GM12878 (cell line): ENCODE measurements at regions not wholly inside any gene's neighbourhood (a gene's known extent, or its start where the extent isn't known, plus 50 kb on each side); places are given as distances from the start of the nearest gene placed in this dataset.

ENCODE experiments used
- ATAC-seq: fragments of 200-7000 bp; cut with Tn5 transposase; 3 replicates; pipeline ENCODE4 v1.9.1; 2020; ENCODE audit warnings: mild to moderate bottlenecking, moderate library complexity
- BruUV-seq: library from RNA; stranded (reverse); fragments of 400-500 nt; replicated peaks from 2 replicates; lab custom pipeline; 2021; lab: Mats Ljungman, UMichigan
- CTCF ChIA-PET: fragments of 300-600 bp; sonication (Branson Sonifier 250); formaldehyde crosslinking; extraction: SDS; loops from one replicate; lab custom pipeline; 2021; ENCODE audit warnings: inconsistent platforms; lab: Yijun Ruan, JAX
- POLR2A ChIA-PET: fragments of 350-600 bp; formaldehyde crosslinking; extraction: SDS; loops from one replicate; lab custom pipeline; 2021; ENCODE audit warnings: inconsistent platforms; lab: Charles Lee
- RAD21 ChIA-PET: fragments of 300-600 bp; sonication (Branson Sonifier 250); formaldehyde crosslinking; loops from one replicate; lab custom pipeline; 2023; ENCODE audit warnings: antibody characterized with exemption; ENCODE audit not compliant: unreplicated experiment; lab: Charles Lee
- SMC1A ChIA-PET: fragments of 300-600 bp; sonication (Branson Sonifier 250); formaldehyde crosslinking; loops from one replicate; lab custom pipeline; 2023; ENCODE audit not compliant: unreplicated experiment, uncharacterized antibody; lab: Charles Lee
- DNase-seq: peaks from one replicate; pipeline ENCODE4 v3.0.0-alpha.2; 2011; ENCODE audit warnings: low read depth, low spot score
- FAIRE-seq: peaks from 3 replicates; lab custom pipeline; 2011; peaks lifted over from hg19 to GRCh38; lab: Jason Lieb, UNC
- H2AFZ ChIP-seq: 2 replicates; pipeline ENCODE4 v1.6.0; 2011; ENCODE audit warnings: low read depth, low read length, control low read depth; ENCODE audit not compliant: control insufficient read depth
- H3K27ac ChIP-seq: 2 replicates; pipeline ENCODE4 v1.5.1; 2011; ENCODE audit warnings: control low read depth; ENCODE audit not compliant: control insufficient read depth, insufficient read depth
- H3K27me3 ChIP-seq, 2 experiments: replicated peaks in 1 of 2; 2 replicates each; pipeline versions ENCODE4 v1.6.0 to v1.6.1; 2011; ENCODE audit warnings: low read length in 1 of 2; ENCODE audit not compliant: control insufficient read depth in 2 of 2, insufficient read depth in 2 of 2
- H3K36me3 ChIP-seq, 2 experiments: 2 replicates each; pipeline ENCODE4 v1.5.1; 2011; ENCODE audit warnings: low read length in 1 of 2; ENCODE audit not compliant: control insufficient read depth in 2 of 2, insufficient read depth in 2 of 2
- H3K4me1 ChIP-seq: 2 replicates; pipeline ENCODE4 v1.6.1; 2011; ENCODE audit warnings: mild to moderate bottlenecking, low read length, moderate library complexity, mixed read lengths; ENCODE audit not compliant: control insufficient read depth, insufficient read depth
- H3K4me2 ChIP-seq: 2 replicates; pipeline ENCODE4 v1.6.0; 2011; ENCODE audit warnings: control low read depth; ENCODE audit not compliant: control insufficient read depth, insufficient read depth
- H3K4me3 ChIP-seq: fragments of 200-600 bp; sonication (generic); 2 replicates; pipeline ENCODE4 v1.5.1; 2016
- H3K79me2 ChIP-seq: 2 replicates; pipeline ENCODE4 v1.6.0; 2011; ENCODE audit warnings: low read length; ENCODE audit not compliant: control insufficient read depth, insufficient read depth
- H3K9ac ChIP-seq: 2 replicates; pipeline ENCODE4 v1.8.0; 2011; ENCODE audit warnings: low read length, control low read depth, mixed read lengths; ENCODE audit not compliant: control insufficient read depth, insufficient read depth
- H3K9me3 ChIP-seq: replicated peaks from 3 replicates; pipeline ENCODE4 v1.5.1; 2011; ENCODE audit warnings: mild to moderate bottlenecking, low read length; ENCODE audit not compliant: control insufficient read depth, insufficient read depth
- H4K20me1 ChIP-seq: 2 replicates; pipeline ENCODE4 v1.6.0; 2011; ENCODE audit not compliant: control insufficient read depth, insufficient read depth
- BCL11A ChIP-seq: IDR thresholded peaks from 2 replicates; pipeline ENCODE4 v1.6.1; 2011; ENCODE audit warnings: low read depth, low read length
- BMI1 ChIP-seq: fragments of 450-650 bp; IDR thresholded peaks from 2 replicates; pipeline ENCODE4 v1.6.1; 2016; ENCODE audit warnings: mild to moderate bottlenecking, moderate library complexity, borderline replicate concordance
- CBFB ChIP-seq: IDR thresholded peaks from 2 replicates; pipeline ENCODE4 v1.6.1; 2016; ENCODE audit warnings: antibody characterized with exemption, low read depth
- EZH2 ChIP-seq: IDR thresholded peaks from 2 replicates; pipeline ENCODE4 v1.6.1; 2012; ENCODE audit warnings: low read depth, mild to moderate bottlenecking, control low read depth, inconsistent platforms, low read length, borderline replicate concordance; ENCODE audit not compliant: control insufficient read depth
- NR2C1 ChIP-seq: fragments of 450-650 bp; IDR thresholded peaks from 2 replicates; pipeline ENCODE4 v1.6.1; 2017; ENCODE audit warnings: antibody characterized with exemption, mild to moderate bottlenecking, moderate library complexity
- NR2C2 ChIP-seq: IDR thresholded peaks from 2 replicates; pipeline ENCODE4 v1.6.1; 2011; ENCODE audit warnings: borderline replicate concordance, low read depth; ENCODE audit not compliant: control insufficient read depth, insufficient read length
- POU2F2 ChIP-seq: IDR thresholded peaks from 3 replicates; pipeline ENCODE4 v1.6.1; 2011; ENCODE audit warnings: low read depth, mild to moderate bottlenecking, low read length, borderline replicate concordance
- RAD21 ChIP-seq: IDR thresholded peaks from 2 replicates; pipeline ENCODE4 v1.6.1; 2011; ENCODE audit warnings: mild to moderate bottlenecking, low read depth, low read length, moderate library complexity; ENCODE audit not compliant: insufficient read depth
- RUNX3 ChIP-seq: IDR thresholded peaks from 2 replicates; pipeline ENCODE4 v1.6.1; 2012; ENCODE audit warnings: low read length, inconsistent platforms
- SMC3 ChIP-seq: IDR thresholded peaks from 2 replicates; pipeline ENCODE4 v1.6.1; 2011; ENCODE audit warnings: low read length, improper control_type of control experiment, borderline replicate concordance
- TCF3 ChIP-seq: IDR thresholded peaks from 2 replicates; pipeline ENCODE4 v1.6.1; 2012; ENCODE audit warnings: low read depth, mild to moderate bottlenecking, low read length, borderline replicate concordance; ENCODE audit not compliant: insufficient read depth
- ZZZ3 ChIP-seq: IDR thresholded peaks from 2 replicates; pipeline ENCODE4 v1.6.1; 2011; ENCODE audit warnings: low read depth; ENCODE audit not compliant: control insufficient read depth, insufficient read length
- WGBS: methylation state at CpG from one replicate; pipeline ENCODE4 v1.1.6; 2016; ENCODE audit warnings: low lambda C conversion rate; ENCODE audit not compliant: insufficient replicate concordance, insufficient coverage; ENCODE audit errors: missing lambda C conversion rate; 5-methylcytosine and 5-hydroxymethylcytosine counted together
- in situ Hi-C: fragments of 300-500 bp; cut with MboI; formaldehyde crosslinking; loops from 9 replicates; pipeline ENCODE4 v1.14.3; 2018; ENCODE audit warnings: mixed read lengths
- intact Hi-C: fragments of 100-400 bp; cut with micrococcal nuclease; formaldehyde crosslinking; loops from one replicate; pipeline ENCODE4 v1.14.2; 2022; ENCODE audit not compliant: unreplicated experiment
- TF ChIP-seq, protein P1 (sequence below): IDR thresholded peaks from 2 replicates; pipeline ENCODE4 v1.6.1; 2011; ENCODE audit warnings: mild to moderate bottlenecking, low read depth, low read length, moderate library complexity; ENCODE audit not compliant: insufficient replicate concordance

DNA sequence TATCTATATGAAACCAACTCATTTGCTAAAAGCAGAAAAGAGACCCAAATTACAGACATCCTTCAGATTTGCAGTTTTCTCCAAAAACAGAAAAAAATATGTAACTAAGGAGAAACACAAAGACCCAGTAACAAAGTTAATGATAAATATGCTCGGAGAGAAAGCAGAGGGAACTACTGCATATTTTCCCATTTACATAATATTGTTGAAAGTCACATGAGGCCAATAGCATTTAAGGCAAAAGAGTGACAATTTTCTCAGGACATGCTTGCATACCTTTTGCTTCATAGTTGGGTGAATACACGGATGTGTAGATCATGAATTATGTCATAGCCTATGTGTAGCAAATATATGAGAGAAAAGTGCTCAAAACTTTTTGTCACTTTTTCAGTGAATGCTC, 310.3 kb downstream of the EFNB2 start:
- no peak overlapping the region for H3K9ac ChIP-seq
- in situ Hi-C loops, result no loop called here
- H3K4me1 ChIP-seq, result no peaks in the 10 kb centered on the region
- H3K9me3 ChIP-seq, result no peaks in the 10 kb centered on the region
- H2AFZ ChIP-seq, result no peak overlapping the region
- SMC1A ChIA-PET, result no interaction called here
- BruUV-seq, result no TSS peak
- no peak overlapping the region for H3K4me3 ChIP-seq
- DNase-seq, result no peak
- TF ChIP-seq EZH2, result no peak
- TF ChIP-seq SMC3, result no peak
- no peak for TF ChIP-seq NR2C1
- no peak for TF ChIP-seq ZZZ3
- TF ChIP-seq RAD21, result no peak
- TF ChIP-seq, protein P1, sequence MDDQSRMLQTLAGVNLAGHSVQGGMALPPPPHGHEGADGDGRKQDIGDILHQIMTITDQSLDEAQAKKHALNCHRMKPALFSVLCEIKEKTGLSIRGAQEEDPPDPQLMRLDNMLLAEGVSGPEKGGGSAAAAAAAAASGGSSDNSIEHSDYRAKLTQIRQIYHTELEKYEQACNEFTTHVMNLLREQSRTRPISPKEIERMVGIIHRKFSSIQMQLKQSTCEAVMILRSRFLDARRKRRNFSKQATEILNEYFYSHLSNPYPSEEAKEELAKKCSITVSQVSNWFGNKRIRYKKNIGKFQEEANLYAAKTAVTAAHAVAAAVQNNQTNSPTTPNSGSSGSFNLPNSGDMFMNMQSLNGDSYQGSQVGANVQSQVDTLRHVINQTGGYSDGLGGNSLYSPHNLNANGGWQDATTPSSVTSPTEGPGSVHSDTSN, result no peak
- TF ChIP-seq POU2F2, result no peak
- TF ChIP-seq RUNX3, result no peak
- no peak for TF ChIP-seq CBFB
- no peak for TF ChIP-seq BMI1
- no peak for TF ChIP-seq NR2C2
- no peak for TF ChIP-seq TCF3
- no peak for TF ChIP-seq BCL11A
- TF ChIP-seq, all 136 proteins: peak for 0
- Histone ChIP-seq H3K79me2 (no peaks in the 10 kb centered on the region), H3K27me3 (no peaks in the 10 kb centered on the region), H3K36me3 (no peaks in the 10 kb centered on the region), H3K27ac (no peak overlapping the region), H3K4me2 (no peak overlapping the region), H4K20me1 (no peaks in the 10 kb centered on the region)
- CTCF ChIA-PET, result no interaction called here
- RAD21 ChIA-PET, result no interaction called here
- WGBS, result 0% methylated on average over 2 of the region's 2 CpGs
- FAIRE-seq (no peak), ATAC-seq (no peak)
- POLR2A ChIA-PET, result no interaction called here
- intact Hi-C loops, result no loop called here
